Heart right ventricle (tissue), 16 donors: ENCODE measurements at regions not wholly inside any gene's neighbourhood (a gene's known extent, or its start where the extent isn't known, plus 50 kb on each side); places are given as distances from the start of the nearest gene placed in this dataset.

Source experiments
- ATAC-seq, 8 donors: fragments of 200-7000 bp; cut with Tn5 transposase; one replicate each; pipeline ENCODE4 v1.9.1; 2020; ENCODE audit warnings: mild to moderate bottlenecking in 8 of 8, moderate library complexity in 8 of 8, moderate number of reproducible peaks in 1 of 8
- DNase-seq, 2 donors: peaks; one replicate each; pipeline ENCODE4 v3.0.0-alpha.2; 2020
- H3K27ac ChIP-seq, 10 donors: fragments of 200-600 bp; sonication (generic) in 2 of 10; one replicate each; pipeline versions ENCODE4 v1.5.0 to v1.8.0; 2020 to 2022; ENCODE audit warnings: mild to moderate bottlenecking in 3 of 10
- H3K27me3 ChIP-seq, 7 donors: fragments of 200-600 bp; one replicate each; pipeline ENCODE4 v1.8.0; 2021 to 2022; ENCODE audit warnings: mild to moderate bottlenecking in 2 of 7
- H3K36me3 ChIP-seq, 9 donors: fragments of 200-600 bp; sonication (generic) in 1 of 9; one replicate each; pipeline versions ENCODE4 v1.5.0 to v1.8.0; 2020 to 2022; ENCODE audit warnings: mild to moderate bottlenecking in 2 of 9
- H3K4me1 ChIP-seq, 9 donors: fragments of 200-600 bp; sonication (generic) in 1 of 9; one replicate each; pipeline versions ENCODE4 v1.5.0 to v1.8.0; 2020 to 2022; ENCODE audit warnings: mild to moderate bottlenecking in 4 of 9
- H3K4me3 ChIP-seq, 10 donors: fragments of 200-600 bp; sonication (generic) in 2 of 10; one replicate each; pipeline versions ENCODE4 v1.5.0 to v1.8.0; 2020 to 2022; ENCODE audit warnings: mild to moderate bottlenecking in 7 of 10, moderate library complexity in 2 of 10
- H3K9me3 ChIP-seq, 11 donors: fragments of 200-600 bp in 10 of 11; sonication (generic) in 2 of 11; one replicate each; pipeline versions ENCODE4 v1.5.0 to v1.8.0; 2013 to 2022; ENCODE audit warnings: mild to moderate bottlenecking in 2 of 11, control low read depth in 1 of 11, moderate library complexity in 1 of 11
- WGBS, 2 donors: extraction: QIAGEN DNeasy Blood & Tissue Kit; methylation state at CpG; one replicate each; pipeline ENCODE4 v1.1.7; 2013; ENCODE audit warnings: inconsistent platforms in 1 of 2; 5-methylcytosine and 5-hydroxymethylcytosine counted together
- intact Hi-C, 10 donors: fragments of 100-400 bp; cut with DNase I; formaldehyde crosslinking; loops; one replicate each; pipeline versions ENCODE4 v1.11.1 to v1.14.2; 2022
- TF ChIP-seq, protein P1 (sequence below), 9 donors: fragments of 200-600 bp; sonication (generic) in 2 of 9; IDR thresholded peaks; one replicate each; pipeline versions ENCODE4 v1.5.0 to v1.8.0; 2021 to 2022; ENCODE audit warnings: antibody characterized with exemption in 9 of 9, mild to moderate bottlenecking in 5 of 9, moderate library complexity in 1 of 9
- donor health status: Arrhythmogenic right ventricular cardiomyopathy.
- donor health status: ischemic (EF 13 %, LVEDD 7.1; RV severe dilation, severe dysfunction).
- donor health status: healthy with polysubstance abuse.
- donor health status: DM: no; HTN: yes; CAD: no.
- donor health status: DM: no; HTN: no; CAD: no.
- donor health status: ischemic (EF 25% LVEDD 6.9; RV normal size, moderate dysfunction).
- donor health status: ischemic (EF 25% LVEDD 5.7; RV mildly dilated, moderate dysfunction).
- donor health status: healthy.
- donor health status: DM: yes; HTN: yes; CAD: no.
- donor health status: Ischemic cardiomyopathy.
- donor health status: ischemic (EF 35%, LVEDD 5.7; RV mildly dilated, moderate dysfunction).
- donor health status: nonischemic (EF 11% LVEDD 7.7; RV severe dilation, severe dysfunction).
- donor health status: DM: yes; HTN: yes; CAD: no.
- donor health status: PGD.
- donor health status: ischemic (EF 29% LVEDD 5.4; RV normal size, mild dysfunction).
- donor health status: nonischemic (EF 23%, LVEDD 6.1; RV moderate dilation, normal function).

DNA sequence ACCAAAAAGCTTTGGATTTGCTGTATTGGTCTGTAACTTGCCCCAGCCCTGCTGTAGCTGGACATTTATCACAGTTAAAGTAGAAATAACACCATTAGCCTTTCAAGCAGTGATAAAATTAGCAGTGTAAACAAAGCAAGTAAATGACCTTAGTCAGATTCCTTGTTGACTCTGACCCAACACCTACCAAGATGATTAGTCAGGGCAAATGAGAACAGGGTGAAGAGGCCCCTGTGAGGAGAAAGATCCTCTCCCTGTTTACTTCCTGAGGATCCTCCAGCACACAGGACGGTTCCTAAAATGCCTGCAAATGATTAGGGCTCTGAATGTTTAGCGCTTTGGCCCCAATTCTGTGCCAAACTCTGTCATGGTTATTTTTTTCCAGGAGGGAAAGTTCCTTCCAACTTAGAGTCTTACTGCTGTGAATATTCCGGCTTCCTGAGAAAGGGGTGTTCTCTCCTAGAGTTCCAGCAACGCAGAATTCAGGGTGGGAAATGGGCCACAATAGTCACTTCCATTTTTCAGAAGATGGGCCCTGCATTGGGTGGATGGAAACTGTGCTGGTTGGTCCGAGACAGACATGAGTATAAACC lies 259.0 kb upstream of the MYOCD start:
- Histone ChIP-seq H3K36me3 (no peaks in the 10 kb centered on the region), H3K9me3 (no peaks in the 10 kb centered on the region), H3K4me3 (no peak overlapping the region), H3K27ac (no peak overlapping the region), H3K27me3 (no peaks in the 10 kb centered on the region), H3K4me1 (peaks cover 0 to 3% (median 0%) of the 10 kb centered on the region in 9 donors)
- TF ChIP-seq, protein P1, sequence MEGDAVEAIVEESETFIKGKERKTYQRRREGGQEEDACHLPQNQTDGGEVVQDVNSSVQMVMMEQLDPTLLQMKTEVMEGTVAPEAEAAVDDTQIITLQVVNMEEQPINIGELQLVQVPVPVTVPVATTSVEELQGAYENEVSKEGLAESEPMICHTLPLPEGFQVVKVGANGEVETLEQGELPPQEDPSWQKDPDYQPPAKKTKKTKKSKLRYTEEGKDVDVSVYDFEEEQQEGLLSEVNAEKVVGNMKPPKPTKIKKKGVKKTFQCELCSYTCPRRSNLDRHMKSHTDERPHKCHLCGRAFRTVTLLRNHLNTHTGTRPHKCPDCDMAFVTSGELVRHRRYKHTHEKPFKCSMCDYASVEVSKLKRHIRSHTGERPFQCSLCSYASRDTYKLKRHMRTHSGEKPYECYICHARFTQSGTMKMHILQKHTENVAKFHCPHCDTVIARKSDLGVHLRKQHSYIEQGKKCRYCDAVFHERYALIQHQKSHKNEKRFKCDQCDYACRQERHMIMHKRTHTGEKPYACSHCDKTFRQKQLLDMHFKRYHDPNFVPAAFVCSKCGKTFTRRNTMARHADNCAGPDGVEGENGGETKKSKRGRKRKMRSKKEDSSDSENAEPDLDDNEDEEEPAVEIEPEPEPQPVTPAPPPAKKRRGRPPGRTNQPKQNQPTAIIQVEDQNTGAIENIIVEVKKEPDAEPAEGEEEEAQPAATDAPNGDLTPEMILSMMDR (IDR thresholded peaks at IDR 0.05): no peak
- intact Hi-C loops: no loop called here
- DNase-seq: no peak
- WGBS, 2 donors: 58 to 63% methylated on average over 5 of the region's 5 CpGs
- ATAC-seq: no peak

DNA sequence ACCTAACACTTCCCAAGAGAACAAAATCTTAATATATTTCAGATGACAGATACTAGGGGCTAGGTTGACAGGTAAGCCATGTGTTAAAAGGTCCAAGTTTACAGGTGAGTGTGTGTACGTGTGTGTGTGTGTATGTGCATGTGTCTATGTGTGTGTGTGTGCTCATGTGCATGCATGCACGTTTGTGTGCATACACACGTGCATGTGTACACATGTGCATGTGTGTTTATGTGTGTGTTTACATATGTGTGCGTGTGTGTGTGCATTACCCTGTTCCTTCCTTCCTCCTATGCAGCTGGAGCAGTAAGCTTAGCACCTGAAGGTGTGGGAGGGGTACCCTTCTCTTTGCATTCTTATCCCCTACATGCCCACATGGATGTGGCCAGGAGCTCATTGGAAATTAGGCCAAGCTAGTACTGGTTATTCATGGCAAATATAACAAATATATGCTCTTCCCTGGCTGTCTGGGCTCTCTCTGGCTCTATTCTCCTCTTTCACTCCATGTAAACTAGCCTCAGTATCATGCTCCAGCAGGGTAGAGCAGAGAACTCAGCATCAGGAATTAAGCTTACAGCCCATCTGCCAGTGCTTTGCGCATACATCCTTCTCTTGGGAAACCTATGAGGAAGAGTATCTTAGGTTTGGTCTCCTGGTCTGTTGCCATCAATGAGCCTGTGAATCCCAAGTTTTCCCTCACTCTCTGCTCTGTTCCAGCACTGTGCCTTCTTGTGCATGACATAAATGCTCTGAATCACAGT lies 258.0 kb upstream of the MYOCD start:
- no peak for ATAC-seq
- 89 to 93% methylated on average over 5 of the region's 5 CpGs for WGBS, 2 donors
- Histone ChIP-seq H3K4me1 (peaks cover 0 to 3% (median 0%) of the 10 kb centered on the region in 9 donors), H3K4me3 (no peak overlapping the region), H3K9me3 (no peaks in the 10 kb centered on the region), H3K36me3 (no peaks in the 10 kb centered on the region), H3K27me3 (no peaks in the 10 kb centered on the region), H3K27ac (no peak overlapping the region)
- TF ChIP-seq, protein P1 (IDR thresholded peaks at IDR 0.05): no peak
- no peak for DNase-seq
- intact Hi-C loops: no loop called here

DNA sequence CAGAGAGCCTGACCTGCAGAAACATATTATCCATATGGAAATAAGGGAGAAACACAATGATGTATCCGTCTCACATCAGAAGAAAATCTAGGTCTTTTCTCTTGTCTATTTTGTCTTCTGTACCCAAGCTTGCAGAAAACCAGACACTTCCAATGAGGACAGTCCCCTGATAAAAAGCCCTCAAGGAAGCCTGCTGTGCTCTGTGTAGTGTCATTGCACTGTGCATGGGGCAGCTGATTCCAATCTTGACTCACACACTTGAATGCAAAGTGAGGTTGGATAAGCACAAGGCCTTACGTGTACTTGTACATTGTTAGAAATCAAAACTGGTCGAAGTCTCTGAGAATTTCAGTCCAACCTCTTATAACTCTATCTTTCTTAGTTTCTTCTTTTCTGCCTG lies 256.6 kb upstream of the MYOCD start:
- whole genome bisulfite sequencing, 2 donors: 73 to 88% methylated on average over 3 of the region's 3 CpGs

DNA sequence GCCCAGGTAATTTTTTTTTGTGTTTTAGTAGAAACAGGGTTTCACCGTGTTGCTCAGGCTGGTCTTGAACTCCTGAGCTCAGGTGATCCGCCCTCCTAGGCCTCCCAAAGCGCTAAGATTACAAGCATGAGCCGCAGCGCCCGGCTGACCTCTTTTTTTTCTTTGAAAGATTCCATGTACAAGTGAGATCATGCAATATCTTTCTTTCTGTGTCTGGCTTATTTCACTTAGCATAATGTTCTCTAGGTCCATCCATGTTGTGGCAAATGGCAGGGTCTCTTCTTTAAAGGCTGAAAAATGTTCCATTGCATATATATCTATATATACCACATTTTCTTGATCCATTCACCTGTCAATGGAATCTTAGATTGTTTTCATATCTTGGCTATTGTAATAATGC lies 255.0 kb upstream of the MYOCD start:
- DNase-seq: no peak
- no peaks in the 10 kb centered on the region for H3K9me3 ChIP-seq
- no peak overlapping the region for H3K4me3 ChIP-seq
- H3K36me3 ChIP-seq: no peaks in the 10 kb centered on the region
- peaks cover 0 to 3% (median 0%) of the 10 kb centered on the region in 7 donors for H3K27me3 ChIP-seq
- peaks cover 0 to 3% (median 0%) of the 10 kb centered on the region in 9 donors for H3K4me1 ChIP-seq
- WGBS, 2 donors: 85 to 90% methylated on average over 6 of the region's 6 CpGs
- TF ChIP-seq, protein P1 (IDR thresholded peaks at IDR 0.05): no peak
- no peak for ATAC-seq
- H3K27ac ChIP-seq: no peak overlapping the region
- intact Hi-C loops: no loop called here

More for the DNA sequence above, 256.6 kb upstream of the MYOCD start:
- Histone ChIP-seq H3K4me3 (no peak overlapping the region), H3K27me3 (no peaks in the 10 kb centered on the region), H3K4me1 (peaks cover 0 to 3% (median 0%) of the 10 kb centered on the region in 9 donors), H3K27ac (no peak overlapping the region), H3K36me3 (no peaks in the 10 kb centered on the region), H3K9me3 (no peaks in the 10 kb centered on the region)
- intact Hi-C loops: no loop called here
- no peak for ATAC-seq
- no peak for DNase-seq
- TF ChIP-seq, protein P1 (IDR thresholded peaks at IDR 0.05): no peak
